ENCODE measurements at regions not wholly inside any gene's neighbourhood (a gene's known extent, or its start where the extent isn't known, plus 50 kb on each side); places are given as distances from the start of the nearest gene placed in this dataset.
A peak's percentile ranks its signal among the peaks of the same experiment; 100 is the strongest.

DNA sequence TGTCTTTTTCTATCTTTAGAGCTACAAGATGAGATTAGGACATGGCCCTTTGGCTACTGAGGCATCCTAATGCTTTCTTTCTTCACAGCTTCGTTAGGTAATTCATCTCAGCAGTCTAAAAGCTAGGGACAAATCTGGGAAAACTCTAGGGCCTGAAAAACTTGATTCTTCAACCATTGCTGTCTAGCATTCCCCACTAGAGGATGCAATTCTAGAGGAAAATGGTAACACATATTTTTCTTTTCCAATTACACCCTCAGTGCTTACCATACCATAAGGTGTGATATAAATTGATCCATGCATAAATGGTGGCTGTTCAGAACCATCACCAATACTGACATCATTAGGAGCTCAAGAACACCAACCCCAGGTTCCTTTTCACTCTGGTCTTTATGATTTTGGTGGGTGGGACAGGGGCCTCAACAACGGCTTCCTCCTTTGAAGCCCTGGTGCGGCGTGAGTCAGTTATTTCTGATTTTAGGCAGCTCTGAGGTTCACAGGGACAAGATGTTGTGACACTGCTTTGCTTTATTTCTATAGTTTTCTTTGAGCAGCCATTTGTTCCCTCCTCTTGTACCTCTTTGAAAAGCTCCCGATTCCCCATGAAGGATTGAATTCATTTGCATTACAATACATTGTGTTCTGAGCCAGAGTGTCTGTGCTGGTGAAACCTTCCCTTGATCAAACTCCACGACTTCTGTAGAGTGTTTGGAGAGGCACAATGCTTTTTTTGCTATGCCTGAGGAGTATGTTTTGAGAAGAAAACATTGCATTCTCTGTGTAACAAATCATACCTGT, 526.0 kb upstream of the TRPC7 start:
- TF ChIP-seq, protein P1, sequence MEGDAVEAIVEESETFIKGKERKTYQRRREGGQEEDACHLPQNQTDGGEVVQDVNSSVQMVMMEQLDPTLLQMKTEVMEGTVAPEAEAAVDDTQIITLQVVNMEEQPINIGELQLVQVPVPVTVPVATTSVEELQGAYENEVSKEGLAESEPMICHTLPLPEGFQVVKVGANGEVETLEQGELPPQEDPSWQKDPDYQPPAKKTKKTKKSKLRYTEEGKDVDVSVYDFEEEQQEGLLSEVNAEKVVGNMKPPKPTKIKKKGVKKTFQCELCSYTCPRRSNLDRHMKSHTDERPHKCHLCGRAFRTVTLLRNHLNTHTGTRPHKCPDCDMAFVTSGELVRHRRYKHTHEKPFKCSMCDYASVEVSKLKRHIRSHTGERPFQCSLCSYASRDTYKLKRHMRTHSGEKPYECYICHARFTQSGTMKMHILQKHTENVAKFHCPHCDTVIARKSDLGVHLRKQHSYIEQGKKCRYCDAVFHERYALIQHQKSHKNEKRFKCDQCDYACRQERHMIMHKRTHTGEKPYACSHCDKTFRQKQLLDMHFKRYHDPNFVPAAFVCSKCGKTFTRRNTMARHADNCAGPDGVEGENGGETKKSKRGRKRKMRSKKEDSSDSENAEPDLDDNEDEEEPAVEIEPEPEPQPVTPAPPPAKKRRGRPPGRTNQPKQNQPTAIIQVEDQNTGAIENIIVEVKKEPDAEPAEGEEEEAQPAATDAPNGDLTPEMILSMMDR (IDR thresholded peaks at IDR 0.05): no peak
- TF ChIP-seq EZH2phosphoT487 (IDR thresholded peaks at IDR 0.05): peak; percentile 4

Data from neural progenitor cell (in vitro differentiated cells).